GM13976 (cell line): ENCODE measurements at regions not wholly inside any gene's neighbourhood (a gene's known extent, or its start where the extent isn't known, plus 50 kb on each side); places are given as distances from the start of the nearest gene placed in this dataset.

Experiments used
- DNase-seq: peaks from one replicate; pipeline ENCODE4 v3.0.0; 2012; ENCODE audit warnings: low spot score
- in situ Hi-C: fragments of 300-500 bp; cut with MboI; formaldehyde crosslinking; loops from one replicate; pipeline ENCODE4 v1.12.0; 2022; ENCODE audit warnings: low sequenced_read_pairs, mixed read lengths, inconsistent platforms; ENCODE audit not compliant: unreplicated experiment
- TF ChIP-seq, protein P1 (sequence below): IDR thresholded peaks from 2 replicates; pipeline ENCODE4 v1.5.1; 2012; ENCODE audit warnings: borderline replicate concordance, mild to moderate bottlenecking; ENCODE audit not compliant: insufficient read depth; ENCODE audit errors: extremely low read depth, missing control alignments, control extremely low read depth

DNA sequence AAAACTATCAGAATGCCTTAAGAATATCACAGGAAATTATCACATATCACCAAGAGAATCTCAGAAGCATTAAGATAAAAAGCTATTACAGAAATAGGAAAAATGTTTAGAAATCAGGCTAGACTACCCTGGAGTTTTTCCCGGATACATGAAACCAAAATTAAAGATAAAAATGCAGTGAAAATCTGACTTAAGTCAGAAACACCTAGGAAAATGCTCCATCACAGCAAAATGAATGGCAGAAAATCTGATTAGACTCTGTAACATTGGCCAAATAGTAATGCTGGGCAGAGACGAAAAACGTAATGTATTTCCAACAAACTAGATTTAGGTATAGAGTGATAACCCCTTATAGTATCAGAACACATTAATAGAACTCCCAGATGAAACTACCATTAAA lies 1626.7 kb upstream of the C9orf72 start:
- no peak for DNase-seq
- in situ Hi-C loops, result no loop called here
- TF ChIP-seq, protein P1, sequence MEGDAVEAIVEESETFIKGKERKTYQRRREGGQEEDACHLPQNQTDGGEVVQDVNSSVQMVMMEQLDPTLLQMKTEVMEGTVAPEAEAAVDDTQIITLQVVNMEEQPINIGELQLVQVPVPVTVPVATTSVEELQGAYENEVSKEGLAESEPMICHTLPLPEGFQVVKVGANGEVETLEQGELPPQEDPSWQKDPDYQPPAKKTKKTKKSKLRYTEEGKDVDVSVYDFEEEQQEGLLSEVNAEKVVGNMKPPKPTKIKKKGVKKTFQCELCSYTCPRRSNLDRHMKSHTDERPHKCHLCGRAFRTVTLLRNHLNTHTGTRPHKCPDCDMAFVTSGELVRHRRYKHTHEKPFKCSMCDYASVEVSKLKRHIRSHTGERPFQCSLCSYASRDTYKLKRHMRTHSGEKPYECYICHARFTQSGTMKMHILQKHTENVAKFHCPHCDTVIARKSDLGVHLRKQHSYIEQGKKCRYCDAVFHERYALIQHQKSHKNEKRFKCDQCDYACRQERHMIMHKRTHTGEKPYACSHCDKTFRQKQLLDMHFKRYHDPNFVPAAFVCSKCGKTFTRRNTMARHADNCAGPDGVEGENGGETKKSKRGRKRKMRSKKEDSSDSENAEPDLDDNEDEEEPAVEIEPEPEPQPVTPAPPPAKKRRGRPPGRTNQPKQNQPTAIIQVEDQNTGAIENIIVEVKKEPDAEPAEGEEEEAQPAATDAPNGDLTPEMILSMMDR, result no peak

DNA sequence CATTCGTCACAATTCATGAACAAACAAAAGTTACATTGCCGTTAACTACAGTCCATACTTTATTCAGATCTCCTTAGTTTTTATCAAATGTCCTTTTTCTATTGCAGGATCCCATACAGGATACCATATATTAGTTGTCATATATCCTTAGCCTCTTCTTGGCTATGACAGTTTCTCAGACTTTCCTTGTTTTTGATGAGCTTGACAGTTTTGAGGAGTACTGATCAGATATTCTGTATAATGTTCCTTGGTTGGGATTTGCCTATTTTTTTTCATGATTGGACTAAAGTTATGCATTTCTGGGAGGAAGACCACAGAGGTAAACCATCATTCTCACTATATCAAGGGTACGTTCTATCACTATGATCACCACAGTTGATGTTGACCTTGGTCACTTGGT lies 1627.4 kb upstream of the C9orf72 start:
- DNase-seq, result no peak
- TF ChIP-seq, protein P1, result no peak
- in situ Hi-C loops, result no loop called here

DNA sequence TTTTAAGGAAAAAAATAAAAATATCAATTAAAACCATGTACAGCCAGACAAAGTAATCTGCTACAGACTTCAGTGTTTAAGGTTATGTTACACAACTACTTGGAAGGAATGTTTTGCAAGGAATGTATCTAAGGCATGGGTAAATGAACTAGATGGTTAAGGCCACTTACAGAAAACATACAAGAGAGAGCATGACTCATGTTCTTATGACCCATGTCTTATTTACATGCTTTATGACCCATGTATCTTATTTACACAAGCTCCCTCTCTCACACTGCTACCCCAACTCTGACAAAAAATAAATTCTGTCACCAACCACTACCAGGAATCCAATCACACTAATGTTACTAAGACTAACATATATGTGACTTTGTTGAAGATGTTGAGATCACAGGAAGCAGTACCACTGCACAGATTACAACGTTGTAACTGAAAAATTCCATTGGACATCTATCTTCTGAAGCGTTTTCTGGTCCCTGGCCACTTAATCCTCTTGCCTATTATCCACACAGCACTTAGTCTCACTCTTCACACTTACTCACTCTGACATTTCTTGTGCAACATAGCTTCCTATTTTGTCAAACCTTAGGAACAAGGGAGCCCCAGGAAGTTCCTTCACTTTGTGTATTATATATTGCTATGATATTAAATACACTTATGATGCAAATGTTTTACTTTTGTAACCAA lies 1630.1 kb upstream of the C9orf72 start:
- TF ChIP-seq, protein P1, result no peak
- DNase-seq, result no peak
- in situ Hi-C loops, result no loop called here

DNA sequence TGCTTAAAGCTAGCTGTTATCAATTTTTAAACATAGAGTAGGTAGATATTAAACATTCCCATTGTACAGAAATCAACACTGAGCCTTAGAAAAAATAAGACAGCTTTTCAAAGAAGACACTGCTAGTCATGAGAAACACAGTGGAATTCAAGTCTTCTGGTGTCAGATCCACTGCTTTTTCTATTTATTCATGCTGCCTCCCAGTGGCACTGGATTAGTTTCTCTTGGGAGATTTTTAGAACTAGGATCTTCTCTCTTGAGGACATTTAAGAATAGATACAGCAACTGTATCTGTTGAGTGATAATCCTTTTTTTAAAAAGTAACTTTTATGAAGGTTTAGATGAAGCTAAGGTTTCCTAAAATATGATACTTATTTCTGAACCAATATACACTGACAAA lies 1635.4 kb upstream of the C9orf72 start:
- DNase-seq, result no peak
- in situ Hi-C loops, result no loop called here
- TF ChIP-seq, protein P1, result no peak

DNA sequence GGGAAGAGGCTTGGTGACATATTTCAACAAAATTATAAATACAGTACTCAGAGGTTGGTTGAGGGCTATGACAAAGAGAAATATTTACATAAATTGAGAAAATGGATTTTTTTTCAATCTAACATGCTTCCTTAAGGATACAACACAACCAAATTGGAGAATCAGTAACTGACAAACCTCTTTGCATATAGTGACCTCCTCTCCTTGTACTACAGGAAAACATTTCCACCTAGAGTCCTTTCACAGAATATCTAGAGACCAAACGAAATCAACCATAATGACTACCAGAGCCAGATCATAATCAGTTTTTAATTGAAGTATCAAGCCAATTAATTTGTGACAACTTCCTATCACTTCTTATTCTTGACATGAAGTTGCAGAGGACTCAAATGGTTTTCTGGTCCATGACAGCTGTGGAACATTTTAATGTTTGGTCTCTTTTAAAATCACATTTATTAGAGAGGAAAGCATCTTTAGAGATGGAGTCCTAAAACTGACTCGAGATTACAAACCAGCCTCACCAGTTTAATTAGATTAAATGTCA lies 1636.5 kb upstream of the C9orf72 start:
- no peak for DNase-seq
- in situ Hi-C loops, result no loop called here
- TF ChIP-seq, protein P1, result no peak

DNA sequence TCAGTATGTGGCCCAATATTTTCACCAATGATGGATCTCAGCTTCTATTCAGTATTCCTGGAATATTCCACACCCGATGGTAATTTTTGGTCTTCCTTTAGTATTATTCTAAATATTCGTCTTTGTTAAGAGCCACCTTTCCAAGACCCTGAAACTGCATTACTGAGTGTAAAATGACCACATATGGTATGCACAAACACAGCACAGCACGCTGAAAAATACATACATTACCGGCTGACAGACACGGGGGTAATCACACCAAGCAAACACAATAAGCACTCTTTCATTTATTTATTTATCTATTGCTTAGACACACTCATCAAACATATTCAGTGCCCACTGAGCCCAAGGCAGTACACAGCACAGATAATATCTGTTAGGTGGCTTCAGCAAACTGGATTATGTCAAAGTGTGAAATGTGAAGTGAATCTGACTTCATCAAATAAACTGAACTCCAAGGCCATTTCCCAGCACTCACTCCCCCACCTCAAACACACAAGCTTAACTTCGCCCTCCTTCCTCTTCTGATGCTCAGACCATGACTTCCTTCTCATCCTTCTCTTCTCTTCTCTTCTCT lies 1637.8 kb upstream of the C9orf72 start:
- TF ChIP-seq, protein P1, result no peak
- no peak for DNase-seq
- in situ Hi-C loops, result no loop called here
